Omental fat pad (tissue), 3 donors: ENCODE measurements at regions not wholly inside any gene's neighbourhood (a gene's known extent, or its start where the extent isn't known, plus 50 kb on each side); places are given as distances from the start of the nearest gene placed in this dataset.

Experiments used
- ATAC-seq: fragments of 150-250 bp; one replicate; pipeline ENCODE4 v1.9.1; 2016; ENCODE audit warnings: mild to moderate bottlenecking, moderate library complexity; ENCODE audit not compliant: low FRiP score
- DNase-seq: peaks from one replicate; pipeline ENCODE4 v3.0.0-alpha.2; 2019; ENCODE audit warnings: low spot score
- TF ChIP-seq, protein P1 (sequence below), 3 donors: fragments of 450-650 bp; IDR thresholded peaks; one replicate each; pipeline ENCODE4 v1.5.1; 2016 to 2017; ENCODE audit warnings: antibody characterized with exemption in 3 of 3, mild to moderate bottlenecking in 3 of 3, moderate library complexity in 2 of 3

DNA sequence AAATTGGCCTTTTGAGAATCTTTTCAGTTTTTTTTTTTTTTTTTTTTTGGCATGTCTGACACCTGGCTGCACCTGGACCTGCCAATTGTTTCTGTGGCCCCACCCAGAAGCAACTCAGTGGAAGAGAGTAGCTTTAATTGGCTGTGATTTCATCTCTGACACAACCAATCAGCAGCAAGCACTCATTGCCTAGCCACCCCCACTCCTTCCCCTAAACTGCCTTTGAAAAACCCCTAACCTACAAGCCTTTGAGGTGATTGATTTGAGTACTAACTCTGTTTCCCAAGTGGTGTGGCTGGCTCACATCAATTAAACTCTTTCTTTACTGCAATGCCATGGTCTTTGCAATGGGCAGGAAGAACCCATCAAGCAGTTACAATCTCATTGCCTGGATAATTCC is 98.2 kb upstream of the CHORDC1 start:
- ATAC-seq: no peak
- TF ChIP-seq, protein P1, sequence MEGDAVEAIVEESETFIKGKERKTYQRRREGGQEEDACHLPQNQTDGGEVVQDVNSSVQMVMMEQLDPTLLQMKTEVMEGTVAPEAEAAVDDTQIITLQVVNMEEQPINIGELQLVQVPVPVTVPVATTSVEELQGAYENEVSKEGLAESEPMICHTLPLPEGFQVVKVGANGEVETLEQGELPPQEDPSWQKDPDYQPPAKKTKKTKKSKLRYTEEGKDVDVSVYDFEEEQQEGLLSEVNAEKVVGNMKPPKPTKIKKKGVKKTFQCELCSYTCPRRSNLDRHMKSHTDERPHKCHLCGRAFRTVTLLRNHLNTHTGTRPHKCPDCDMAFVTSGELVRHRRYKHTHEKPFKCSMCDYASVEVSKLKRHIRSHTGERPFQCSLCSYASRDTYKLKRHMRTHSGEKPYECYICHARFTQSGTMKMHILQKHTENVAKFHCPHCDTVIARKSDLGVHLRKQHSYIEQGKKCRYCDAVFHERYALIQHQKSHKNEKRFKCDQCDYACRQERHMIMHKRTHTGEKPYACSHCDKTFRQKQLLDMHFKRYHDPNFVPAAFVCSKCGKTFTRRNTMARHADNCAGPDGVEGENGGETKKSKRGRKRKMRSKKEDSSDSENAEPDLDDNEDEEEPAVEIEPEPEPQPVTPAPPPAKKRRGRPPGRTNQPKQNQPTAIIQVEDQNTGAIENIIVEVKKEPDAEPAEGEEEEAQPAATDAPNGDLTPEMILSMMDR (IDR thresholded peaks at IDR 0.05): no peak

DNA sequence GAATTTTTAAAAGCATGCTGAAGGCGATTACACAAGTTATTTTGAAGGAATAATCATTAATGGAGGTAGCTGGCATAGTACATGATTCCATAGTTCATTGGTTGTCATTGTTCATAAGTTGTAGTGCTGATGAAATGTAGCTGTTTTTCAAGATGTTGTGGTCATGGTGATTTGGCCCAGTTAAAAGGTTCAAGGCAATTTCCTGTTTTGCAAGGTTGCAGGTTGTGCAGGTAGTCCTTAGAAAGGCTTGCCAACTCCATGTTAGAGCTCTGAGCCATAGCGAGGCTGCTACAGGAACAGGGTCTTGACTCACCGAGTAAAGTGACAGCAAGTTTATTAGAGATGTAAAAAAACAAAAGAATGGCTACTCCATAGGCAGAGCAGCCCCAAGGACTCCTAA is 95.8 kb upstream of the CHORDC1 start:
- DNase-seq (no peak), ATAC-seq (no peak)
- TF ChIP-seq, protein P1 (IDR thresholded peaks at IDR 0.05): no peak

More for the DNA sequence above, 98.2 kb upstream of the CHORDC1 start:
- DNase-seq: no peak

DNA sequence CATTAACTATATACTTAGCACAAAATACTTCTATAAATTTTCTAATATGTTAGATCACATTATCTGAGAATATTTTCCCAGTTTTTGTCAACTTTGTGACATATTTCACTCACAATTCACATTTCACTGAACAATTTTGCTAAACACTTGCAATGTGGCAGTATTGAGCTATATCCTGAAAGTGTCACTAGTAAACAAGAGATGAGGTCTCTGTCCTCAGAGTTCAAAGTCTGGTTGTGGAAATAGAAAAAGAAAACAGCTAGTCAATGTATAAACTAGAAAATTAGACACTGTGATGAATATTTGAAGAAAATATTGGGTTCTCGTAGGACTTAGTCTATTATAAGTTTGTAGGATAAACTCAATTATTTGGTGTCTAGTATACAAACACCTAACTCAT is 87.4 kb upstream of the CHORDC1 start:
- DNase-seq: no peak
- ATAC-seq: no peak
- TF ChIP-seq, protein P1 (IDR thresholded peaks at IDR 0.05): no peak

DNA sequence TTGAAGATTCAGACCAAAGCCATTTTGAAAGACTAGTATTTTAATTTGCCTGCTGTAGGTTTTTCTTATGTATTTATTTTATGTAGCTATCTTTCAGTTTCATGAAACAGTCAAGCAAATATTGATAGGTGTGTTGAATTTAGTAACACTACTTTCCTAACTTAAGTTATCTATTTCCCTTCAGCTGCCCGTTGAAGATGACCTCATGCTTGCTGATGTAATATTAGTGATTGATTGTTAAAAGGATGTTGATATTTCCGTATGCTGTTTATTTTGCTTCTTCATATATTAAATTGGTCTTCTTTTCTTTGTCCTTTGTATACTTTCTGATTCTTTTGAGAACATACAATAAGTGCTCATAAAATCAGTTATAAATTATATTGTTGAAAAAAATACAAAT is 86.8 kb upstream of the CHORDC1 start:
- no peak for DNase-seq
- TF ChIP-seq, protein P1 (IDR thresholded peaks at IDR 0.05): no peak
- ATAC-seq: no peak

DNA sequence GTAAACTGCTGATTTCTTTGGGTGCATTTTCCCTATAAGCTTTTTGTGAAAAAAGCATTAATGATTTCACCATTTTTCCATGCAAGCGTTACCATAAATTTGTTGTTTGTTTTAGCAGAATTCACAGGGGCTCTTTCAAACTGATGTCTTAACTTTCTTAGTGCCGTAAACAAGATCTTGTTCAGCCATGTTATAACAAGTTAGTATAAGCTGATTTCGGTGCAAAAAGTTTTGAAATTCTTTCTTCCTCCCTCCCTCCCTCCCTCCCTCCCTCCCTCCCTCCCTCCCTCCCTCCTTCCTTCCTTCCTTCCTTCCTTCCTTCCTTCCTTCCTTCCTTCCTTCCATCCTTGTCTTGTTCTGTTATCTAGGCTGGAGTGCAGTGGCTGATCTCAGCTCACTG is 71.7 kb upstream of the CHORDC1 start:
- DNase-seq (no peak), ATAC-seq (no peak)
- TF ChIP-seq, protein P1 (IDR thresholded peaks at IDR 0.05): no peak

DNA sequence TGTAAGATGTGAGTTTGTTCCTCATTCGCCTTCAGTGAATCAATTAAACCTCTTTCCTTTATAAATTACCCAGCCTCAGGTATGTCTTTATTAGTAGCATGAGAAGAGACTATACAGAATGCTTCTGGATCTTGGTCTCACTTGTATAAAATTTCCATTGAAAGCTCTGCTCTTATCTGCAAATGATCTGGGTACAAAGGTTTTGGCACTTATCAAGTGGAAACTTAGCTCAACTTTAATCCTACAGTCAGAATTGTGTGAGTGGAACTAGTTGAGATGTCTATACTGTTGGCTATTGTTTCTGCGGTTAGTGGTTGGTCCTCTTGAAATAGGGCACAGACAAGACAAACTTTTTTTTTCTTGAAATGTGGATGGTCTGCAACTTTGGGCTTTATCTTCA is 71.2 kb upstream of the CHORDC1 start:
- TF ChIP-seq, protein P1 (IDR thresholded peaks at IDR 0.05): no peak
- DNase-seq (no peak), ATAC-seq (no peak)

DNA sequence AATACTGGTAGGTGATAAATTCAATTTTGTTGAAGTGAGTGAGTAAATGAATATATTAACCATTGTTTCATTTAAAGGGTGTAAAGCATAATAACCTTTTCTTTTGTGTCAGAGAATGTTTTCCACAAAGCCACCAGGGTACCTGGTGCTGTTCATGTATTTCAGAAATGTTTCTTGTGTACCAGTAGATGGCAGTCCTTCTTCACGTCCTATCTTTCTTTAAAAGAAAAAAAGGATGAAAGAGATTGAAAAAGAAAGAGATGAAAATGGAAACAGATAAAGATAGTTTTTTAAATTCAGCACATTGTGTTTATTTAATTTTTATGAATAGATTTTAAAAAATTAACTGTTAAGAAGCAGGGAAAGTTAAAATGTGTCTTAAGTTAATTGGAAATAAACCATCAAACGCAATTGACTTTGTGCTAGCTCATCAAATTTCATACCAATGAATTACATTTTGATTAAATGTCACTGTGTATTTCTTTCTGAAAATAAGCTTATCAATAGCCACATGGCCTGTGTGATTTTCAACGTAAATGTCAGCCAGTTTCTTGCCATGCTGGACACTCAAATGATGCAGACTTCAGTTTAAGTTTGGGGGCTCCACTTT is 65.5 kb upstream of the CHORDC1 start:
- TF ChIP-seq, protein P1 (IDR thresholded peaks at IDR 0.05): no peak
- DNase-seq (no peak), ATAC-seq (no peak)
